ENCODE measurements at regions not wholly inside any gene's neighbourhood (a gene's known extent, or its start where the extent isn't known, plus 50 kb on each side); places are given as distances from the start of the nearest gene placed in this dataset.

- H3K4me3 ChIP-seq (replicated peaks; ENCODE audit: low read depth, low read length), result no peak overlapping the region
- DNase-seq (ENCODE audit: extremely low read depth, low read depth), result no peak
- no peak for TF ChIP-seq CTCF (IDR thresholded peaks at IDR 0.05; ENCODE audit: low read depth, low read length, missing control alignments)
Observed at GRCh38 chr16:74092336-74092735, 204.3 kb upstream of the PSMD7 start.

- no peak for TF ChIP-seq CTCF (IDR thresholded peaks at IDR 0.05; ENCODE audit: low read depth, low read length, missing control alignments)
- no peak overlapping the region for H3K4me3 ChIP-seq (replicated peaks; ENCODE audit: low read depth, low read length)
- no peak for DNase-seq (ENCODE audit: extremely low read depth, low read depth)
Observed at GRCh38 chr16:74090871-74091270, 205.7 kb upstream of the PSMD7 start.

GRCh38 chr16:74083541-74083940 lies 213.1 kb upstream of the PSMD7 start:
- TF ChIP-seq CTCF (IDR thresholded peaks at IDR 0.05; ENCODE audit: low read depth, low read length, missing control alignments), result no peak
- no peak overlapping the region for H3K4me3 ChIP-seq (replicated peaks; ENCODE audit: low read depth, low read length)
- DNase-seq (ENCODE audit: extremely low read depth, low read depth), result no peak

GRCh38 chr16:74080311-74080710 lies 216.3 kb upstream of the PSMD7 start:
- no peak for DNase-seq (ENCODE audit: extremely low read depth, low read depth)
- no peak overlapping the region for H3K4me3 ChIP-seq (replicated peaks; ENCODE audit: low read depth, low read length)
- TF ChIP-seq CTCF (IDR thresholded peaks at IDR 0.05; ENCODE audit: low read depth, low read length, missing control alignments), result no peak

GRCh38 chr16:74079232-74079586 lies 217.4 kb upstream of the PSMD7 start:
- H3K4me3 ChIP-seq (replicated peaks; ENCODE audit: low read depth, low read length), result no peak overlapping the region
- no peak for TF ChIP-seq CTCF (IDR thresholded peaks at IDR 0.05; ENCODE audit: low read depth, low read length, missing control alignments)
- no peak for DNase-seq (ENCODE audit: extremely low read depth, low read depth)

- no peak for DNase-seq (ENCODE audit: extremely low read depth, low read depth)
- no peak overlapping the region for H3K4me3 ChIP-seq (replicated peaks; ENCODE audit: low read depth, low read length)
- no peak for TF ChIP-seq CTCF (IDR thresholded peaks at IDR 0.05; ENCODE audit: low read depth, low read length, missing control alignments)
Observed at GRCh38 chr16:74078511-74079231, 217.9 kb upstream of the PSMD7 start.

GRCh38 chr16:74076568-74076967 lies 220.0 kb upstream of the PSMD7 start:
- no peak for DNase-seq (ENCODE audit: extremely low read depth, low read depth)
- H3K4me3 ChIP-seq (replicated peaks; ENCODE audit: low read depth, low read length), result no peak overlapping the region
- no peak for TF ChIP-seq CTCF (IDR thresholded peaks at IDR 0.05; ENCODE audit: low read depth, low read length, missing control alignments)

All from HFF-Myc (cell line).